ENCODE measurements at regions not wholly inside any gene's neighbourhood (a gene's known extent, or its start where the extent isn't known, plus 50 kb on each side); places are given as distances from the start of the nearest gene placed in this dataset.

- TF ChIP-seq, protein P1, sequence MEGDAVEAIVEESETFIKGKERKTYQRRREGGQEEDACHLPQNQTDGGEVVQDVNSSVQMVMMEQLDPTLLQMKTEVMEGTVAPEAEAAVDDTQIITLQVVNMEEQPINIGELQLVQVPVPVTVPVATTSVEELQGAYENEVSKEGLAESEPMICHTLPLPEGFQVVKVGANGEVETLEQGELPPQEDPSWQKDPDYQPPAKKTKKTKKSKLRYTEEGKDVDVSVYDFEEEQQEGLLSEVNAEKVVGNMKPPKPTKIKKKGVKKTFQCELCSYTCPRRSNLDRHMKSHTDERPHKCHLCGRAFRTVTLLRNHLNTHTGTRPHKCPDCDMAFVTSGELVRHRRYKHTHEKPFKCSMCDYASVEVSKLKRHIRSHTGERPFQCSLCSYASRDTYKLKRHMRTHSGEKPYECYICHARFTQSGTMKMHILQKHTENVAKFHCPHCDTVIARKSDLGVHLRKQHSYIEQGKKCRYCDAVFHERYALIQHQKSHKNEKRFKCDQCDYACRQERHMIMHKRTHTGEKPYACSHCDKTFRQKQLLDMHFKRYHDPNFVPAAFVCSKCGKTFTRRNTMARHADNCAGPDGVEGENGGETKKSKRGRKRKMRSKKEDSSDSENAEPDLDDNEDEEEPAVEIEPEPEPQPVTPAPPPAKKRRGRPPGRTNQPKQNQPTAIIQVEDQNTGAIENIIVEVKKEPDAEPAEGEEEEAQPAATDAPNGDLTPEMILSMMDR (IDR thresholded peaks at IDR 0.05) = no peak
- no peaks in the 10 kb centered on the region for H3K4me1 ChIP-seq
- H3K9me3 ChIP-seq = no peaks in the 10 kb centered on the region
- H3K27ac ChIP-seq = no peak overlapping the region
- no peak for DNase-seq (ENCODE audit: low spot score)
- H3K4me3 ChIP-seq = no peak overlapping the region
- no peaks in the 10 kb centered on the region for H3K36me3 ChIP-seq
- no peaks in the 10 kb centered on the region for H3K27me3 ChIP-seq
These were observed 1137.9 kb downstream of the ROBO2 start for GRCh38 chr3:78177780-78178179.

GRCh38 chr3:78178209-78178608 is 1138.3 kb downstream of the ROBO2 start:
- DNase-seq (ENCODE audit: low spot score) = no peak
- Histone ChIP-seq H3K27me3 (no peaks in the 10 kb centered on the region), H3K36me3 (no peaks in the 10 kb centered on the region)

GRCh38 chr3:78178740-78179363 is 1139.0 kb downstream of the ROBO2 start:
- H3K27me3 ChIP-seq = no peaks in the 10 kb centered on the region
- no peaks in the 10 kb centered on the region for H3K9me3 ChIP-seq
- no peak overlapping the region for H3K4me3 ChIP-seq
- H3K4me1 ChIP-seq = no peaks in the 10 kb centered on the region
- TF ChIP-seq, protein P1 (IDR thresholded peaks at IDR 0.05) = no peak
- H3K36me3 ChIP-seq = no peaks in the 10 kb centered on the region
- DNase-seq (ENCODE audit: low spot score) = no peak
- H3K27ac ChIP-seq = no peak overlapping the region

More at GRCh38 chr3:78178209-78178608, 1138.3 kb downstream of the ROBO2 start:
- no peaks in the 10 kb centered on the region for H3K4me1 ChIP-seq
- TF ChIP-seq, protein P1 (IDR thresholded peaks at IDR 0.05) = no peak
- H3K9me3 ChIP-seq = no peaks in the 10 kb centered on the region
- no peak overlapping the region for H3K4me3 ChIP-seq
- no peak overlapping the region for H3K27ac ChIP-seq

GRCh38 chr3:78183906-78184599 is 1144.2 kb downstream of the ROBO2 start:
- TF ChIP-seq, protein P1 (IDR thresholded peaks at IDR 0.05) = no peak
- no peak overlapping the region for H3K27ac ChIP-seq
- no peaks in the 10 kb centered on the region for H3K4me1 ChIP-seq
- no peak for DNase-seq (ENCODE audit: low spot score)
- no peaks in the 10 kb centered on the region for H3K9me3 ChIP-seq
- no peaks in the 10 kb centered on the region for H3K27me3 ChIP-seq
- no peak overlapping the region for H3K4me3 ChIP-seq
- no peaks in the 10 kb centered on the region for H3K36me3 ChIP-seq

GRCh38 chr3:78186404-78186803 is 1146.5 kb downstream of the ROBO2 start:
- H3K36me3 ChIP-seq = no peaks in the 10 kb centered on the region
- H3K27me3 ChIP-seq = no peaks in the 10 kb centered on the region
- H3K9me3 ChIP-seq = peaks cover 0 to 10% of the 10 kb centered on the region in 2 donors
- TF ChIP-seq, protein P1 (IDR thresholded peaks at IDR 0.05) = no peak
- H3K4me1 ChIP-seq = no peaks in the 10 kb centered on the region
- no peak overlapping the region for H3K27ac ChIP-seq
- no peak overlapping the region for H3K4me3 ChIP-seq
- DNase-seq (ENCODE audit: low spot score) = no peak

All from right atrium auricular region (tissue), 2 donors.